ENCODE measurements at regions not wholly inside any gene's neighbourhood (a gene's known extent, or its start where the extent isn't known, plus 50 kb on each side); places are given as distances from the start of the nearest gene placed in this dataset.

DNA sequence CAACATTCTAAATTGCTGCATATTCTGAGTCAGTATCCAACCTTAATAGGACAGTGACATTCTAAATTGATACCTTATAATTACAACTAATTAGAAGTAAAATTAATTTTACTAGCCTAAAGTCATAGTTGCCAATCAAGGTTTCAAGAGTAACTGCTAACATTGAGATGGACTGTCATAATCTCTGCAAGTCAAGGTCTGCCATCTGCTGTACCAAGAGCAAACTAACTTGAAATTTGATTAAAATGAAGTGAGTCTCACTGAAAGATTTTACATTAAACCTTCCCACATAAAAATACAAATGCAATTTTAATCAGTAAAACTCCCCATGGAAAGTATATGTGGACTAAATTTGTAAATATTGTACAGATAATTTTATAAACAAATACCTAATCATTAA lies 235.3 kb downstream of the PRDM9 start:
- no peaks in the 10 kb centered on the region for H3K79me2 ChIP-seq (ENCODE audit: insufficient read depth, low read length)
- no peaks in the 10 kb centered on the region for H3K9me2 ChIP-seq (ENCODE audit: low read depth, low read length)
- TF ChIP-seq, protein P1, sequence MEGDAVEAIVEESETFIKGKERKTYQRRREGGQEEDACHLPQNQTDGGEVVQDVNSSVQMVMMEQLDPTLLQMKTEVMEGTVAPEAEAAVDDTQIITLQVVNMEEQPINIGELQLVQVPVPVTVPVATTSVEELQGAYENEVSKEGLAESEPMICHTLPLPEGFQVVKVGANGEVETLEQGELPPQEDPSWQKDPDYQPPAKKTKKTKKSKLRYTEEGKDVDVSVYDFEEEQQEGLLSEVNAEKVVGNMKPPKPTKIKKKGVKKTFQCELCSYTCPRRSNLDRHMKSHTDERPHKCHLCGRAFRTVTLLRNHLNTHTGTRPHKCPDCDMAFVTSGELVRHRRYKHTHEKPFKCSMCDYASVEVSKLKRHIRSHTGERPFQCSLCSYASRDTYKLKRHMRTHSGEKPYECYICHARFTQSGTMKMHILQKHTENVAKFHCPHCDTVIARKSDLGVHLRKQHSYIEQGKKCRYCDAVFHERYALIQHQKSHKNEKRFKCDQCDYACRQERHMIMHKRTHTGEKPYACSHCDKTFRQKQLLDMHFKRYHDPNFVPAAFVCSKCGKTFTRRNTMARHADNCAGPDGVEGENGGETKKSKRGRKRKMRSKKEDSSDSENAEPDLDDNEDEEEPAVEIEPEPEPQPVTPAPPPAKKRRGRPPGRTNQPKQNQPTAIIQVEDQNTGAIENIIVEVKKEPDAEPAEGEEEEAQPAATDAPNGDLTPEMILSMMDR (IDR thresholded peaks at IDR 0.05; ENCODE audit: low read length), result no peak
- no peak for TF ChIP-seq EZH2 (IDR thresholded peaks at IDR 0.05; ENCODE audit: borderline replicate concordance, low read length)
- no peaks in the 10 kb centered on the region for H3K4me1 ChIP-seq (ENCODE audit: insufficient read depth, low read length, severe bottlenecking)
- H3K36me3 ChIP-seq (ENCODE audit: insufficient read depth, low read length), result no peaks in the 10 kb centered on the region
- H3K4me3 ChIP-seq (ENCODE audit: low read depth, low read length, poor library complexity, severe bottlenecking), result no peak overlapping the region
- H2AFZ ChIP-seq (ENCODE audit: low read length), result no peak overlapping the region
- no peak overlapping the region for H3K4me2 ChIP-seq (ENCODE audit: low read length)
- H3K27me3 ChIP-seq (ENCODE audit: insufficient read depth, low read length), result no peaks in the 10 kb centered on the region
- no peaks in the 10 kb centered on the region for H3F3A ChIP-seq (ENCODE audit: insufficient read depth, low read length)
- no peak overlapping the region for H3K9ac ChIP-seq (ENCODE audit: low read length)
- H3K9me3 ChIP-seq (ENCODE audit: low read length), result no peaks in the 10 kb centered on the region
- H4K20me1 ChIP-seq (ENCODE audit: insufficient read depth, low read length), result no peaks in the 10 kb centered on the region
- no peak overlapping the region for H3K27ac ChIP-seq (ENCODE audit: low read depth, low read length, poor library complexity, severe bottlenecking)

DNA sequence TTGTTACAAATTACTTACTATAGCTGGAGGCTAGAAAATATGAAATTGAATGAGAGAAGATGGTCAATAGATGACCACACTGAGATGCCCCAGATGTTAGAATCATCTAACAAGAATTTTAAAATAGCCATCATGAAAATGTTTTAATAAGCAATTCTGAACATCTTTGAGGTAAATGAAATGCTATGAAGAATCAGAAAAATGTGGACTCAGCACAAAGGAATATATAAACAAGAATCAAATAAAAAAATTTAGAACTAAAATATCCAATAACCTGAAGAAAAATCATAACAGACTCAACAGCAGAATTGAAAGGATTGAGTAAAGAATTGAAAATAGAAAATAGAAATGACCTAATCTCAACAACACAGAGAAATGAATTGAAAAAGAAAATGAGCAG lies 248.5 kb downstream of the PRDM9 start:
- Histone ChIP-seq H3K27ac (ENCODE audit: low read depth, low read length, poor library complexity, severe bottlenecking) (no peak overlapping the region), H4K20me1 (ENCODE audit: insufficient read depth, low read length) (no peaks in the 10 kb centered on the region), H3K79me2 (ENCODE audit: insufficient read depth, low read length) (no peaks in the 10 kb centered on the region), H3K9me2 (ENCODE audit: low read depth, low read length) (no peaks in the 10 kb centered on the region), H3K9me3 (ENCODE audit: low read length) (no peaks in the 10 kb centered on the region), H3K4me3 (ENCODE audit: low read depth, low read length, poor library complexity, severe bottlenecking) (no peak overlapping the region), H3K9ac (ENCODE audit: low read length) (no peak overlapping the region), H3K27me3 (ENCODE audit: insufficient read depth, low read length) (no peaks in the 10 kb centered on the region), H3F3A (ENCODE audit: insufficient read depth, low read length) (no peaks in the 10 kb centered on the region; the same call in 1 of the 2 replicates), H3K4me2 (ENCODE audit: low read length) (no peak overlapping the region), H3K4me1 (ENCODE audit: insufficient read depth, low read length, severe bottlenecking) (no peaks in the 10 kb centered on the region), H2AFZ (ENCODE audit: low read length) (no peak overlapping the region), H3K36me3 (ENCODE audit: insufficient read depth, low read length) (no peaks in the 10 kb centered on the region)
- no peak for TF ChIP-seq EZH2 (IDR thresholded peaks at IDR 0.05; ENCODE audit: borderline replicate concordance, low read length)
- TF ChIP-seq, protein P1 (IDR thresholded peaks at IDR 0.05; ENCODE audit: low read length), result no peak

DNA sequence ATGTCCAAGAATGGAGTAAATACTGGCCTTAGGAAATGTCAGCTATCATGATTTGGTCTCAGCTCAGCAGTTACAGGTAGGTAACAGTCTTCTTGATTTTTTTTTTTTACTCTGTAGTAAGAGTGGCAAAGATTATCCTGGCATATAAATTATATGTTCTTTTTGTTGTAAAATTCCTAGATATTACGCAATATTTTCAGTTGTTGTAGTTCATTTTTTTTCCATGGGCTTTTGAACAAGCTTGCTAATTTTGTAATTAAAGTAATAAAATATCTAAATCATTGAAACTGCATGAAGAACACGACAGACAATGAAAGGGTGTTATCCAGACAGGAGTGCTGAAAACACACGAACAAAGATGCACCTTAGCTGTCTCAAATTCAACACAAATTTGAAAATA lies 249.4 kb downstream of the PRDM9 start:
- H3K27ac ChIP-seq (ENCODE audit: low read depth, low read length, poor library complexity, severe bottlenecking), result no peak overlapping the region
- H3K79me2 ChIP-seq (ENCODE audit: insufficient read depth, low read length), result no peaks in the 10 kb centered on the region
- H3K9ac ChIP-seq (ENCODE audit: low read length), result no peak overlapping the region
- H3K4me1 ChIP-seq (ENCODE audit: insufficient read depth, low read length, severe bottlenecking), result no peaks in the 10 kb centered on the region
- no peak overlapping the region for H3K4me3 ChIP-seq (ENCODE audit: low read depth, low read length, poor library complexity, severe bottlenecking)
- H3K9me3 ChIP-seq (ENCODE audit: low read length), result no peaks in the 10 kb centered on the region
- no peaks in the 10 kb centered on the region for H3K27me3 ChIP-seq (ENCODE audit: insufficient read depth, low read length)
- H3K4me2 ChIP-seq (ENCODE audit: low read length), result no peak overlapping the region
- no peak overlapping the region for H2AFZ ChIP-seq (ENCODE audit: low read length)
- H3K36me3 ChIP-seq (ENCODE audit: insufficient read depth, low read length), result no peaks in the 10 kb centered on the region
- H3K9me2 ChIP-seq (ENCODE audit: low read depth, low read length), result no peaks in the 10 kb centered on the region
- TF ChIP-seq, protein P1 (IDR thresholded peaks at IDR 0.05; ENCODE audit: low read length), result no peak
- no peak for TF ChIP-seq EZH2 (IDR thresholded peaks at IDR 0.05; ENCODE audit: borderline replicate concordance, low read length)
- H3F3A ChIP-seq (ENCODE audit: insufficient read depth, low read length), result no peaks in the 10 kb centered on the region; the same call in 1 of the 2 replicates
- no peaks in the 10 kb centered on the region for H4K20me1 ChIP-seq (ENCODE audit: insufficient read depth, low read length)
